KOPT-K1 (cell line): ENCODE measurements at regions not wholly inside any gene's neighbourhood (a gene's known extent, or its start where the extent isn't known, plus 50 kb on each side); places are given as distances from the start of the nearest gene placed in this dataset.
"Not testable (repeated sequence)": the region's sequence is repeated elsewhere in the genome, so short reads cannot be mapped to it uniquely, and the experiment has no call there.

ENCODE experiments used
- H3K27ac ChIP-seq: fragments of 200-600 bp; sonication (generic); 2 replicates; pipeline ENCODE4 v1.5.1; 2016; ENCODE audit warnings: antibody characterized with exemption, mild to moderate bottlenecking, low read depth, low read length; ENCODE audit not compliant: poor library complexity, severe bottlenecking
- H3K36me3 ChIP-seq: fragments of 200-600 bp; sonication (generic); 2 replicates; pipeline ENCODE4 v1.5.1; 2017; ENCODE audit warnings: antibody characterized with exemption, mild to moderate bottlenecking, low read length, moderate library complexity; ENCODE audit not compliant: insufficient read depth
- H3K9me3 ChIP-seq: fragments of 200-600 bp; sonication (generic); 2 replicates; pipeline ENCODE4 v1.5.1; 2017; ENCODE audit warnings: antibody characterized with exemption, low read length, mild to moderate bottlenecking; ENCODE audit not compliant: insufficient read depth, poor library complexity, severe bottlenecking

GRCh38 chr1:181251713-181252075, 163.2 kb downstream of the IER5 start:
- Histone ChIP-seq H3K27ac (no peak overlapping the region), H3K9me3 (peaks cover 13% of the 10 kb centered on the region), H3K36me3 (no peaks in the 10 kb centered on the region)

- H3K9me3 ChIP-seq: peaks cover 13% of the 10 kb centered on the region
- not testable (repeated sequence) for H3K36me3 ChIP-seq, H3K27ac ChIP-seq
Observed at GRCh38 chr1:181253601-181254000, 165.1 kb downstream of the IER5 start.

GRCh38 chr1:181255270-181255929, 166.9 kb downstream of the IER5 start:
- H3K27ac ChIP-seq: no peak overlapping the region
- peaks cover 13% of the 10 kb centered on the region for H3K9me3 ChIP-seq
- H3K36me3 ChIP-seq: no peaks in the 10 kb centered on the region

GRCh38 chr1:181257117-181257516, 168.6 kb downstream of the IER5 start:
- peaks cover 13% of the 10 kb centered on the region for H3K9me3 ChIP-seq
- no peak overlapping the region for H3K27ac ChIP-seq
- no peaks in the 10 kb centered on the region for H3K36me3 ChIP-seq

GRCh38 chr1:181259026-181259745, 170.7 kb downstream of the IER5 start:
- Histone ChIP-seq H3K27ac (no peak overlapping the region), H3K36me3 (no peaks in the 10 kb centered on the region), H3K9me3 (peaks cover 13% of the 10 kb centered on the region)

GRCh38 chr1:181260271-181260670, 171.8 kb downstream of the IER5 start:
- Histone ChIP-seq H3K27ac (no peak overlapping the region), H3K9me3 (peaks cover 6% of the 10 kb centered on the region), H3K36me3 (no peaks in the 10 kb centered on the region)

GRCh38 chr1:181260994-181261393, 172.5 kb downstream of the IER5 start:
- Histone ChIP-seq H3K9me3 (no peaks in the 10 kb centered on the region), H3K27ac (no peak overlapping the region), H3K36me3 (no peaks in the 10 kb centered on the region)

- no peaks in the 10 kb centered on the region for H3K36me3 ChIP-seq
- H3K9me3 ChIP-seq: no peaks in the 10 kb centered on the region
- no peak overlapping the region for H3K27ac ChIP-seq
Observed at GRCh38 chr1:181262069-181262468, 173.6 kb downstream of the IER5 start.

GRCh38 chr1:181263444-181263843, 174.9 kb downstream of the IER5 start:
- H3K9me3 ChIP-seq: no peaks in the 10 kb centered on the region
- H3K27ac ChIP-seq: no peak overlapping the region
- H3K36me3 ChIP-seq: no peaks in the 10 kb centered on the region

- no peaks in the 10 kb centered on the region for H3K36me3 ChIP-seq
- H3K27ac ChIP-seq: no peak overlapping the region
- H3K9me3 ChIP-seq: no peaks in the 10 kb centered on the region
Observed at GRCh38 chr1:181264821-181265220, 176.3 kb downstream of the IER5 start.

GRCh38 chr1:181284978-181285377, 196.5 kb downstream of the IER5 start:
- Histone ChIP-seq H3K36me3 (no peaks in the 10 kb centered on the region), H3K27ac (no peak overlapping the region), H3K9me3 (peaks cover 15% of the 10 kb centered on the region)

- Histone ChIP-seq H3K9me3 (no peaks in the 10 kb centered on the region), H3K36me3 (no peaks in the 10 kb centered on the region), H3K27ac (no peak overlapping the region)
Observed at GRCh38 chr1:181295217-181295616, 188.1 kb upstream of the CACNA1E start.

- no peak overlapping the region for H3K27ac ChIP-seq
- H3K9me3 ChIP-seq: no peaks in the 10 kb centered on the region
- H3K36me3 ChIP-seq: no peaks in the 10 kb centered on the region
Observed at GRCh38 chr1:181296180-181296579, 187.1 kb upstream of the CACNA1E start.

GRCh38 chr1:181308098-181308497, 175.2 kb upstream of the CACNA1E start:
- Histone ChIP-seq H3K36me3 (no peaks in the 10 kb centered on the region), H3K27ac (no peak overlapping the region), H3K9me3 (no peaks in the 10 kb centered on the region)

- H3K36me3 ChIP-seq: no peaks in the 10 kb centered on the region
- H3K9me3 ChIP-seq: no peaks in the 10 kb centered on the region
- H3K27ac ChIP-seq: no peak overlapping the region
Observed at GRCh38 chr1:181310560-181310959, 172.8 kb upstream of the CACNA1E start.

- Histone ChIP-seq H3K9me3 (no peaks in the 10 kb centered on the region), H3K27ac (no peak overlapping the region), H3K36me3 (no peaks in the 10 kb centered on the region)
Observed at GRCh38 chr1:181312946-181313345, 170.4 kb upstream of the CACNA1E start.
